Hypothalamus (tissue), 51 donors: ENCODE measurements at regions not wholly inside any gene's neighbourhood (a gene's known extent, or its start where the extent isn't known, plus 50 kb on each side); places are given as distances from the start of the nearest gene placed in this dataset.
A peak's percentile ranks its signal among the peaks of the same experiment; 100 is the strongest.

Experiments used
- DNase-seq, 51 donors: peaks; one replicate each; lab custom pipeline; 2025; lab: John Stamatoyannopoulos, UW

GRCh38 chr17:77736199-77736585 lies 222.3 kb upstream of the TNRC6C start:
- DNase-seq = no peak

GRCh38 chr17:77736721-77737120 lies 221.8 kb upstream of the TNRC6C start:
- no peak for DNase-seq

GRCh38 chr17:77737442-77738265 lies 220.8 kb upstream of the TNRC6C start:
- DNase-seq = no peak

GRCh38 chr17:77738751-77739531 lies 219.6 kb upstream of the TNRC6C start:
- peak in 6 of 51 donors; percentile 6 to 40 (median 26) for DNase-seq

GRCh38 chr17:77740481-77740880 lies 218.0 kb upstream of the TNRC6C start:
- no peak for DNase-seq

- no peak for DNase-seq
These were observed 217.4 kb upstream of the TNRC6C start for GRCh38 chr17:77741109-77741508.

GRCh38 chr17:77742579-77742978 lies 215.9 kb upstream of the TNRC6C start:
- no peak for DNase-seq

GRCh38 chr17:77744066-77744988 lies 214.2 kb upstream of the TNRC6C start:
- DNase-seq = no peak

- DNase-seq = no peak
These were observed 212.8 kb upstream of the TNRC6C start for GRCh38 chr17:77745702-77746101.

- no peak for DNase-seq
These were observed 212.1 kb upstream of the TNRC6C start for GRCh38 chr17:77746393-77746792.

GRCh38 chr17:77746896-77747554 lies 211.5 kb upstream of the TNRC6C start:
- DNase-seq = no peak

- DNase-seq = no peak
These were observed 210.1 kb upstream of the TNRC6C start for GRCh38 chr17:77748436-77748835.

GRCh38 chr17:77749321-77749751 lies 209.2 kb upstream of the TNRC6C start:
- DNase-seq = no peak

GRCh38 chr17:77749989-77750388 lies 208.5 kb upstream of the TNRC6C start:
- no peak for DNase-seq

- no peak for DNase-seq
These were observed 208.0 kb upstream of the TNRC6C start for GRCh38 chr17:77750427-77751043.

GRCh38 chr17:77753246-77753645 lies 205.3 kb upstream of the TNRC6C start:
- DNase-seq = no peak

GRCh38 chr17:77753691-77754245 lies 204.7 kb upstream of the TNRC6C start:
- no peak for DNase-seq

GRCh38 chr17:77754956-77755355 lies 203.5 kb upstream of the TNRC6C start:
- no peak for DNase-seq

- no peak for DNase-seq
These were observed 203.0 kb upstream of the TNRC6C start for GRCh38 chr17:77755410-77755963.
